HG02981 (cell line): ENCODE measurements at regions not wholly inside any gene's neighbourhood (a gene's known extent, or its start where the extent isn't known, plus 50 kb on each side); places are given as distances from the start of the nearest gene placed in this dataset.
"Not testable (repeated sequence)": the region's sequence is repeated elsewhere in the genome, so short reads cannot be mapped to it uniquely, and the experiment has no call there.

Source experiments
- ATAC-seq: cut with Tn5 transposase; IDR thresholded peaks from one replicate; pipeline ENCODE4 v1.9.1; 2021; ENCODE audit warnings: mild to moderate bottlenecking, moderate library complexity; ENCODE audit not compliant: unreplicated experiment

GRCh38 chr1:55896210-55896609 is 681.0 kb upstream of the USP24 start:
- ATAC-seq, result no peak

- ATAC-seq, result no peak
Observed at GRCh38 chr1:55894521-55894920, 679.4 kb upstream of the USP24 start.

GRCh38 chr1:55893155-55893554 is 678.0 kb upstream of the USP24 start:
- ATAC-seq, result no peak

- no peak for ATAC-seq
Observed at GRCh38 chr1:55888685-55889317, 673.6 kb upstream of the USP24 start.

- ATAC-seq, result no peak
Observed at GRCh38 chr1:55886856-55887712, 671.9 kb upstream of the USP24 start.

GRCh38 chr1:55885619-55886018 is 670.5 kb upstream of the USP24 start:
- ATAC-seq, result no peak

- no peak for ATAC-seq
Observed at GRCh38 chr1:55882931-55883330, 667.8 kb upstream of the USP24 start.

GRCh38 chr1:55879346-55879745 is 664.2 kb upstream of the USP24 start:
- no peak for ATAC-seq

- ATAC-seq, result no peak
Observed at GRCh38 chr1:55877437-55878232, 662.5 kb upstream of the USP24 start.

GRCh38 chr1:55876276-55877060 is 661.3 kb upstream of the USP24 start:
- no peak for ATAC-seq

GRCh38 chr1:55870106-55870505 is 654.9 kb upstream of the USP24 start:
- no peak for ATAC-seq

- ATAC-seq, result no peak
Observed at GRCh38 chr1:55869065-55869464, 653.9 kb upstream of the USP24 start.

- ATAC-seq, result no peak
Observed at GRCh38 chr1:55868026-55868425, 652.9 kb upstream of the USP24 start.

- ATAC-seq, result no peak
Observed at GRCh38 chr1:55867304-55867843, 652.2 kb upstream of the USP24 start.

- ATAC-seq, result not testable (repeated sequence)
Observed at GRCh38 chr1:55865778-55866177, 650.6 kb upstream of the USP24 start.

GRCh38 chr1:55864251-55864650 is 649.1 kb upstream of the USP24 start:
- no peak for ATAC-seq

- ATAC-seq, result no peak
Observed at GRCh38 chr1:55861676-55862340, 646.6 kb upstream of the USP24 start.

GRCh38 chr1:55860798-55861519 is 645.8 kb upstream of the USP24 start:
- ATAC-seq, result no peak

GRCh38 chr1:55860326-55860725 is 645.2 kb upstream of the USP24 start:
- no peak for ATAC-seq
